ENCODE measurements at regions not wholly inside any gene's neighbourhood (a gene's known extent, or its start where the extent isn't known, plus 50 kb on each side); places are given as distances from the start of the nearest gene placed in this dataset.

- no peak overlapping the region for H3K4me3 ChIP-seq
- intact Hi-C loops (cut with DNase I) = no loop called here
- no peaks in the 10 kb centered on the region for H3K4me1 ChIP-seq
- H3K36me3 ChIP-seq = no peaks in the 10 kb centered on the region
- DNase-seq (ENCODE audit: extremely low spot score) = no peak
- no peak overlapping the region for H3K27ac ChIP-seq (replicated peaks in 1 of 4)
- no peaks in the 10 kb centered on the region for H3K27me3 ChIP-seq
- no peak for TF ChIP-seq POLR2A (IDR thresholded peaks at IDR 0.05; ENCODE audit: low read depth)
- no peak for TF ChIP-seq POLR2AphosphoS5 (IDR thresholded peaks at IDR 0.05)
- peaks cover 0 to 6% (median 2%) of the 10 kb centered on the region in 4 donors for H3K9me3 ChIP-seq
Measured at GRCh38 chr6:23600118-23600517, 525.9 kb upstream of the NRSN1 start.

GRCh38 chr6:23601811-23602345, 524.1 kb upstream of the NRSN1 start:
- Histone ChIP-seq H3K27ac (replicated peaks in 1 of 4) (no peak overlapping the region), H3K27me3 (no peaks in the 10 kb centered on the region), H3K36me3 (no peaks in the 10 kb centered on the region), H3K9me3 (peaks cover 0 to 6% (median 2%) of the 10 kb centered on the region in 4 donors), H3K4me3 (no peak overlapping the region), H3K4me1 (no peaks in the 10 kb centered on the region)
- no peak for DNase-seq (ENCODE audit: extremely low spot score)
- TF ChIP-seq POLR2AphosphoS5 (IDR thresholded peaks at IDR 0.05) (no peak), POLR2A (IDR thresholded peaks at IDR 0.05; ENCODE audit: low read depth) (no peak), CTCF (IDR thresholded peaks at IDR 0.05) (no peak), EP300 (IDR thresholded peaks at IDR 0.05) (no peak)
- intact Hi-C loops (cut with DNase I) = no loop called here
- WGBS = 69% methylated on average over 1 of the region's 1 CpG

- intact Hi-C loops (cut with DNase I) = no loop called here
- TF ChIP-seq EP300 (IDR thresholded peaks at IDR 0.05) (no peak), CTCF (IDR thresholded peaks at IDR 0.05) (no peak), POLR2AphosphoS5 (IDR thresholded peaks at IDR 0.05) (no peak), POLR2A (IDR thresholded peaks at IDR 0.05; ENCODE audit: low read depth) (no peak)
- Histone ChIP-seq H3K4me1 (no peaks in the 10 kb centered on the region), H3K27ac (replicated peaks in 1 of 4) (no peak overlapping the region), H3K9me3 (peaks cover 0 to 5% (median 2%) of the 10 kb centered on the region in 4 donors), H3K27me3 (no peaks in the 10 kb centered on the region), H3K36me3 (no peaks in the 10 kb centered on the region), H3K4me3 (no peak overlapping the region)
- no peak for DNase-seq (ENCODE audit: extremely low spot score)
- WGBS = 48% methylated on average over 5 of the region's 5 CpGs
Measured at GRCh38 chr6:23608931-23609435, 517.0 kb upstream of the NRSN1 start.

GRCh38 chr6:23611776-23612381, 514.1 kb upstream of the NRSN1 start:
- no peak overlapping the region for H3K4me3 ChIP-seq
- no peak for TF ChIP-seq EP300 (IDR thresholded peaks at IDR 0.05)
- no peak for TF ChIP-seq POLR2AphosphoS5 (IDR thresholded peaks at IDR 0.05)
- no peak for DNase-seq (ENCODE audit: extremely low spot score)
- H3K4me1 ChIP-seq = no peaks in the 10 kb centered on the region
- no peaks in the 10 kb centered on the region for H3K36me3 ChIP-seq
- intact Hi-C loops (cut with DNase I) = no loop called here
- H3K27me3 ChIP-seq = no peaks in the 10 kb centered on the region
- H3K27ac ChIP-seq (replicated peaks in 1 of 4) = no peak overlapping the region
- H3K9me3 ChIP-seq = no peaks in the 10 kb centered on the region
- WGBS = 71% methylated on average over 6 of the region's 6 CpGs

GRCh38 chr6:23618366-23618765, 507.6 kb upstream of the NRSN1 start:
- H3K27me3 ChIP-seq = no peaks in the 10 kb centered on the region
- no peak overlapping the region for H3K4me3 ChIP-seq
- H3K27ac ChIP-seq (replicated peaks in 1 of 4) = no peak overlapping the region
- H3K36me3 ChIP-seq = no peaks in the 10 kb centered on the region
- H3K4me1 ChIP-seq = peaks cover 0 to 10% (median 0%) of the 10 kb centered on the region in 4 donors
- TF ChIP-seq POLR2A (IDR thresholded peaks at IDR 0.05; ENCODE audit: low read depth) = no peak
- no peak for TF ChIP-seq CTCF (IDR thresholded peaks at IDR 0.05)
- no peak for TF ChIP-seq POLR2AphosphoS5 (IDR thresholded peaks at IDR 0.05)
- no peak for TF ChIP-seq EP300 (IDR thresholded peaks at IDR 0.05)
- no peak for DNase-seq (ENCODE audit: extremely low spot score)
- H3K9me3 ChIP-seq = no peaks in the 10 kb centered on the region
- intact Hi-C loops (cut with DNase I) = no loop called here

Measured in esophagus muscularis mucosa (tissue), 4 donors.